ENCODE measurements at regions not wholly inside any gene's neighbourhood (a gene's known extent, or its start where the extent isn't known, plus 50 kb on each side); places are given as distances from the start of the nearest gene placed in this dataset.
A peak's percentile ranks its signal among the peaks of the same experiment; 100 is the strongest.
"Not testable (repeated sequence)": the region's sequence is repeated elsewhere in the genome, so short reads cannot be mapped to it uniquely, and the experiment has no call there.

DNA sequence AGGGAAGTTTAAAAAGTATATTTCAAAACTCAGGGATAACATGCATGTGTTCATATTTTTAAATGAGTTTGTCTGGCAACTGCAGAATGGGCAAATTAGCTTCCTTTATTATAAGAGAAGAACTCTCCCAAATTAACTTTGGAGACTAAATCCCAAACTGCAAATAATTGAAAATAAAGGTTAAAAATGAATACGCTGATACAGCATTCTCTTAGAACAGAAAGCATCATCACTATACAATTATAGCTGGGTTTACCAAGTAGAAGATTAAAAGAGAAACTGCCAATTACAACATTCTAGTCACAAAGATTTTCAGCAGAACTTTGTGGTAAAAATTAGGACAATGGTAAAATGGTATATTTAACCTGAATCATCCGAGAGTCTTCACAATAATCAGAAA lies 73.3 kb downstream of the OLFM4 start:
- H3K27ac ChIP-seq (ENCODE audit: low read length) = no peak overlapping the region
- H3K4me1 ChIP-seq (ENCODE audit: control insufficient read depth, insufficient read depth, low read length) = no peaks in the 10 kb centered on the region
- no CpG with 5 or more reads among the region's 2 CpGs for WGBS (ENCODE audit: insufficient coverage, low lambda C conversion rate)
- no peaks in the 10 kb centered on the region for H3K36me3 ChIP-seq (ENCODE audit: control insufficient read depth, insufficient read depth, low read length)
- no peak for DNase-seq
- H3K27me3 ChIP-seq (ENCODE audit: control insufficient read depth, insufficient read depth, low read length) = no peaks in the 10 kb centered on the region
- no peaks in the 10 kb centered on the region for H3K9me3 ChIP-seq (ENCODE audit: control insufficient read depth, low read depth, low read length)
- H3K4me3 ChIP-seq (ENCODE audit: low read length) = no peak overlapping the region

DNA sequence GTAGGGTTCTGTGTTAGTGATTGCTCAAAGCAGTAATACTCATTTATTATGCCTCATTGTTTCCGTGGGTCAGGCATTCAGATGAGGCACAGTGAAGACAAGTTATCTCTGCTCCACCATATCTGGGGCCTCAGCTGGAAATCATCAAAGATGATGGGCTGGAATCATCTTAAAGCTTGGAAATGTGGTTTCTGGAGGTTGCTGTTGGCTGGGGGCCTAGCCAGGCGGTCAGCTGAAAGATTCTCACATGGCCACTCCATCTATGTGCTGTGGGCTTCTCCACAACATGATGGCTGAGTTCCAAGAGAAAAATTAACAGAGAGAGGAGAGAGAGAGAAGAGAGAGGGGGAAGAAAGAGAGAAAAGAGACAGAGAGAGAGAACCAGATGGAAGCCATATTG lies 75.5 kb downstream of the OLFM4 start:
- Histone ChIP-seq H3K4me1 (ENCODE audit: control insufficient read depth, insufficient read depth, low read length) (no peaks in the 10 kb centered on the region), H3K4me3 (ENCODE audit: low read length) (no peak overlapping the region), H3K27me3 (ENCODE audit: control insufficient read depth, insufficient read depth, low read length) (no peaks in the 10 kb centered on the region), H3K27ac (ENCODE audit: low read length) (no peak overlapping the region), H3K9me3 (ENCODE audit: control insufficient read depth, low read depth, low read length) (no peaks in the 10 kb centered on the region), H3K36me3 (ENCODE audit: control insufficient read depth, insufficient read depth, low read length) (no peaks in the 10 kb centered on the region)
- peak in 1 of 2 donors; percentile 16 for DNase-seq
- no CpG with 5 or more reads among the region's 2 CpGs for WGBS (ENCODE audit: insufficient coverage, low lambda C conversion rate)

DNA sequence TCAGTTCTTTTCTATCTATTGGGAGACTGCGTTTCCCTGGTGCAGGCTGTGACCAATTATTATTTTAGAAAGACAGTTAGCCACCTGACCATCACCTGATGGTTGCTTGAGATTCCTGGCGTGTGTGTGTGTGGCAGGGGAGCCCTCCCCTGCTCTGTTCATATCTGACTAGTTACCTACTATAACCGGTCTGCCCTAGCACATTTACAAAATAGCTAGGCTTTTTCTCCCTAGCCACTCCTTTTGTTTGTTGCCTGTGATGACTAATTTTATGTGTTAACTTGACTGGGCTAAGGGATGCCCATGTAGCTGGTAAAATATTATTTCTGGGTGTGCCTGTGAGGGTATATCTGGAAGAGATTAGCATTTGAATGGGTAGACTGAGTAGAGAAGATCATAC lies 76.9 kb downstream of the OLFM4 start:
- DNase-seq = no peak
- no peak overlapping the region for H3K4me3 ChIP-seq (ENCODE audit: low read length)
- H3K9me3 ChIP-seq (ENCODE audit: control insufficient read depth, low read depth, low read length) = no peaks in the 10 kb centered on the region
- no peaks in the 10 kb centered on the region for H3K4me1 ChIP-seq (ENCODE audit: control insufficient read depth, insufficient read depth, low read length)
- H3K27ac ChIP-seq (ENCODE audit: low read length) = no peak overlapping the region
- no peaks in the 10 kb centered on the region for H3K27me3 ChIP-seq (ENCODE audit: control insufficient read depth, insufficient read depth, low read length)
- no peaks in the 10 kb centered on the region for H3K36me3 ChIP-seq (ENCODE audit: control insufficient read depth, insufficient read depth, low read length)
- WGBS (ENCODE audit: insufficient coverage, low lambda C conversion rate) = no CpG with 5 or more reads among the region's 3 CpGs

DNA sequence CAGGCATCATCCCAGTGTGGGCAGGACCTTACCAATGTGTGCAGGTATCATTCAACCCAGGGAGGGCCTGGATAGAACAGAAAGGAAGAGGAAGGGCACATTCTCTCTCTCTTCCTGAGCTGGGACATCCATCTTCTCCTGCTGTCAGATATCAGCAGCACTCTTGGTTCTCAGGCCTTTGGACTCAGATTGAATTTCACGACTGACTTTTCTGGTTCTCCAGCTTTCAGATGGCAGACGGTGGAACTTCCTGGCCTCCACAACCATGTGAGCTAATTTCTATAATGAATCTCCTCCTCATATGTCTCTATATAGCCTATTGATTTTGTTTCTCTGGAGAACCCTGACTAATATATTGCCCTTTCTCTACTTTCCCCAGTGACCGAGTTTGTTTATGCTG lies 77.3 kb downstream of the OLFM4 start:
- no peaks in the 10 kb centered on the region for H3K27me3 ChIP-seq (ENCODE audit: control insufficient read depth, insufficient read depth, low read length)
- DNase-seq = no peak
- no peaks in the 10 kb centered on the region for H3K9me3 ChIP-seq (ENCODE audit: control insufficient read depth, low read depth, low read length)
- H3K4me1 ChIP-seq (ENCODE audit: control insufficient read depth, insufficient read depth, low read length) = no peaks in the 10 kb centered on the region
- no peaks in the 10 kb centered on the region for H3K36me3 ChIP-seq (ENCODE audit: control insufficient read depth, insufficient read depth, low read length)
- H3K27ac ChIP-seq (ENCODE audit: low read length) = no peak overlapping the region
- WGBS (ENCODE audit: insufficient coverage, low lambda C conversion rate) = 70% methylated on average over 3 of the region's 3 CpGs
- no peak overlapping the region for H3K4me3 ChIP-seq (ENCODE audit: low read length)

DNA sequence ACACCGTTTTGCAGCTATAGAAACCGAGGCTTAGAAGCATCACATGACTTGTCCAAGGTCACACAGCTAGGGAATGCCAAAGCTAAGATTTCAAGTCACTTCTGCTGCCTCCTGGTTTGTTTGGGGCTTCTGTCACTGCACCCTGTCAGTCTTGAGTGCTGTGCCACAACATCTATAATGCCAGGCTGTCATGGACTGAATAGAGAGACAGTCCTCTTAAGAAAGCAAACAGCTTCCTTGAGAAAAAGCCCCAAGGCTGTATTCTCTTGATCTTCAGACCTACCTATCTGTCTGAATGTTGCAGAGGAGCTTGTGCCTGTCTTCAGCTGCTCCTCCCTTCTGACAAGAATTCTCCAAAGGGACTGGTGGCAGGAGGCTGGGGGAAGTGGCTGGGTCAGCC lies 81.6 kb downstream of the OLFM4 start:
- H3K27me3 ChIP-seq (ENCODE audit: control insufficient read depth, insufficient read depth, low read length) = no peaks in the 10 kb centered on the region
- no peaks in the 10 kb centered on the region for H3K9me3 ChIP-seq (ENCODE audit: control insufficient read depth, low read depth, low read length)
- H3K4me3 ChIP-seq (ENCODE audit: low read length) = no peak overlapping the region
- H3K27ac ChIP-seq (ENCODE audit: low read length) = no peak overlapping the region
- no peaks in the 10 kb centered on the region for H3K36me3 ChIP-seq (ENCODE audit: control insufficient read depth, insufficient read depth, low read length)
- no peak for DNase-seq
- WGBS (ENCODE audit: insufficient coverage, low lambda C conversion rate) = 100% methylated on average over 1 of the region's 2 CpGs
- H3K4me1 ChIP-seq (ENCODE audit: control insufficient read depth, insufficient read depth, low read length) = no peaks in the 10 kb centered on the region

DNA sequence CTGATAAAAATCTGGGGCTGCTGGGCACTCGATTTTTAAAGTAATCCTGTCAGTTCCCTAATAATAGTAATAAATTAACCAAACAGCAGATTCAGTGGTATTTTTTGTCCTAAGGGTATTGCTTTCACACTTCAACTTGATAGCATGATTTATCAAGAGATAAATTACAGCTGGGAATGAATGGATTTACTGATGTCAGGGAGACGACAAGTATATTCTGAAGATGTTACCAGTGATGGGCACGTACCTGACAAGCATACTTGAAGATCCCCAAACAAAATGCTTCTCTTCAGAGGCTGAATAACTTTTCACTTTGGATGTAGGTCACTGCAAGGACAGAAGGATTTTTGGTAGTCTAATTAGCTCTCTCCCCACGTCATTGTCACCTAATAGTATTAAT lies 82.0 kb downstream of the OLFM4 start:
- no peak for DNase-seq
- H3K27me3 ChIP-seq (ENCODE audit: control insufficient read depth, insufficient read depth, low read length) = no peaks in the 10 kb centered on the region
- no peak overlapping the region for H3K27ac ChIP-seq (ENCODE audit: low read length)
- H3K9me3 ChIP-seq (ENCODE audit: control insufficient read depth, low read depth, low read length) = no peaks in the 10 kb centered on the region
- WGBS (ENCODE audit: insufficient coverage, low lambda C conversion rate) = 88% methylated on average over 2 of the region's 4 CpGs
- H3K4me3 ChIP-seq (ENCODE audit: low read length) = no peak overlapping the region
- H3K36me3 ChIP-seq (ENCODE audit: control insufficient read depth, insufficient read depth, low read length) = no peaks in the 10 kb centered on the region
- no peaks in the 10 kb centered on the region for H3K4me1 ChIP-seq (ENCODE audit: control insufficient read depth, insufficient read depth, low read length)

DNA sequence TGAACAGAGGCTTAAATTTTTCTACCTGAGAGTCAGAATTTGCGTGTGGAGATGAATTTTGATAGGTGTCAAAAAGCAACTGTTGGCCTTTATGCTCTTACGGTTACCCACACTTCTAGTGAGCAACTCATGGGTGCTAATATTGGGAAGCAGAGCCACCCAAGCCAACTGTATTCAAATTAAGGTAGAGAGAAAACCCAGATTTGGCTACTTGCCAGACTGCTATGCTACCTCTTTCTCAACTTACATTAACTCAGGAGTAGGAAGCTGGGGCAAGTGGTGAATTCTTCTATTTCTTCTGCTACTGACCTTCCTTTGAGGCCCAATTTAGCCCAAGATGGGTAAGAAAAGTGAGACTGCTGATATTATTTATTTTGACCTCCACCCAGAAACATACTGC lies 83.9 kb downstream of the OLFM4 start:
- Histone ChIP-seq H3K27me3 (ENCODE audit: control insufficient read depth, insufficient read depth, low read length) (no peaks in the 10 kb centered on the region), H3K4me1 (ENCODE audit: control insufficient read depth, insufficient read depth, low read length) (no peaks in the 10 kb centered on the region), H3K4me3 (ENCODE audit: low read length) (no peak overlapping the region), H3K27ac (ENCODE audit: low read length) (no peak overlapping the region), H3K9me3 (ENCODE audit: control insufficient read depth, low read depth, low read length) (no peaks in the 10 kb centered on the region), H3K36me3 (ENCODE audit: control insufficient read depth, insufficient read depth, low read length) (no peaks in the 10 kb centered on the region)
- no CpG with 5 or more reads among the region's 2 CpGs for WGBS (ENCODE audit: insufficient coverage, low lambda C conversion rate)
- DNase-seq = no peak

DNA sequence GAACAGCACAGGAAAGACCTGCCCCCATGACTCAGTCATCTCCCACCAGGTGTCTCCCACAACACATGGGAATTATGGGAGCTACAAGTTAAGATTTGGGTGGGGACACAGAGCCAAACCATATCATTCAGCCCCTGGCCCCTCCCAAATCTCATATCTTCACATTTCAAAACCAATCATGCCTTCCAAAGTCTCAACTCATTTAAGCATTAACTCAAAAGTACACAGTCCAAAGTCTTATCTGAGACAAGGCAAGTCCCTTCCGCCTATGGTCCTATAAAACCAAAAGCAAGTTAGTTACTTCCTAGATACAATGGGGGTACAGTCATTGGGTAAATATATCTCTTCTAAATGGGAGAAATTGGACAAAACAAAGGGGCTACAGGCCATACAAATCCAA lies 88.4 kb downstream of the OLFM4 start:
- H3K36me3 ChIP-seq (ENCODE audit: control insufficient read depth, insufficient read depth, low read length); H3K27me3 ChIP-seq (ENCODE audit: control insufficient read depth, insufficient read depth, low read length); H3K4me1 ChIP-seq (ENCODE audit: control insufficient read depth, insufficient read depth, low read length); H3K9me3 ChIP-seq (ENCODE audit: control insufficient read depth, low read depth, low read length); DNase-seq; H3K27ac ChIP-seq (ENCODE audit: low read length); H3K4me3 ChIP-seq (ENCODE audit: low read length): not testable (repeated sequence)
- no CpG with 5 or more reads among the region's 1 CpG for WGBS (ENCODE audit: insufficient coverage, low lambda C conversion rate)

DNA sequence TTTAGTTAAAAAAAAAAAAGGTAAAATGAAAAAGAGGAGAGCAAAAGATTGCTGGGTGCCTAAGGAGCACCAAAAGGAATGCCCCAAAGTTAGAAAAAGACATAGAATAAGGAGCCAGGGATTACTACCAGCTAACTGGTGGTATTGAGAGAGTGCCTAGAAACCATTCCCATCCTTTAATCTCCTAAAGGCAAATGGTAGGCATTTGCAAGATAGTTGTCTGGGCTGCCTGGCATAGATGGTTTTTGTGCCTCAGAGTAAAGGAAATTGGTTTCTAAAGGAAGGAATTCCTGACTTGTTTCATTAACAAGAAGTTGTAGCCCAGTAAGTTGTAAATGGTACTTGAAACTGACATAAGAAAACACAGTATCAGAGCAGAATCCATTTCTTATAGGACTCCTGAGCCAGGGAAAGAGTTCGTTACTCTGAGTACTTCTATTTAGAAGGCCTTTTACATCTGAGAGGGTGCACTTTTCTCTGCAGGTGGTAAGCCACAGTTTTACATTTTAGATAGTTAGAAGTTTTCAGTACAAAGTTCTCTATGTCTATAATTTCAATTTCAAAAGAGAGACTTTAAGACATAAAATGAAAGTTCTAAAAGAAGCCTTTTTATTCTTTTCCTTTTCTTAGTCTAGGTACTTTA lies 92.6 kb downstream of the OLFM4 start:
- H3K4me1 ChIP-seq (ENCODE audit: control insufficient read depth, insufficient read depth, low read length) = no peaks in the 10 kb centered on the region
- H3K36me3 ChIP-seq (ENCODE audit: control insufficient read depth, insufficient read depth, low read length) = no peaks in the 10 kb centered on the region
- H3K4me3 ChIP-seq (ENCODE audit: low read length) = no peak overlapping the region
- H3K27me3 ChIP-seq (ENCODE audit: control insufficient read depth, insufficient read depth, low read length) = no peaks in the 10 kb centered on the region
- DNase-seq = no peak
- no CpG with 5 or more reads among the region's 1 CpG for WGBS (ENCODE audit: insufficient coverage, low lambda C conversion rate)
- H3K9me3 ChIP-seq (ENCODE audit: control insufficient read depth, low read depth, low read length) = no peaks in the 10 kb centered on the region
- H3K27ac ChIP-seq (ENCODE audit: low read length) = no peak overlapping the region

DNA sequence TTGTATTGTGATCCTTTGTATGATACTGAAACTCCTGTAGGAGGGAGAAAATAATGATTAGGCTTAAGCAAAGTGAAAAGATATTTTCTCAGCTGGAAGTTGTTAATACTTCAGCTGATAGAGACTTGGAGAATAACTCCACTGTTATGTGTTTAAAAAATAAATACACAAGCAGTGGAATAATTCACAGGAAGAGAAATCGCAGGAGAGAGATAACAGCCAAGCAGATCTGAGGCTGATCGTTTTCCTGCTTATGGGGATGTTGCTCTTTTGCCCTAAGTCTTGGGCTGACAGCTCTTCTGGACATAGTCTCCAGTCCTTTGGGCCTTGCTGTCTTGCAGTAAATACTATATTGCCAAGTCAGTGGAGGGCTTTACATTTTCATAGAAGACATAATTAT lies 93.3 kb downstream of the OLFM4 start:
- Histone ChIP-seq H3K27ac (ENCODE audit: low read length) (no peak overlapping the region), H3K9me3 (ENCODE audit: control insufficient read depth, low read depth, low read length) (no peaks in the 10 kb centered on the region), H3K36me3 (ENCODE audit: control insufficient read depth, insufficient read depth, low read length) (no peaks in the 10 kb centered on the region), H3K4me1 (ENCODE audit: control insufficient read depth, insufficient read depth, low read length) (no peaks in the 10 kb centered on the region), H3K4me3 (ENCODE audit: low read length) (no peak overlapping the region), H3K27me3 (ENCODE audit: control insufficient read depth, insufficient read depth, low read length) (no peaks in the 10 kb centered on the region)
- no CpG with 5 or more reads among the region's 2 CpGs for WGBS (ENCODE audit: insufficient coverage, low lambda C conversion rate)
- no peak for DNase-seq

DNA sequence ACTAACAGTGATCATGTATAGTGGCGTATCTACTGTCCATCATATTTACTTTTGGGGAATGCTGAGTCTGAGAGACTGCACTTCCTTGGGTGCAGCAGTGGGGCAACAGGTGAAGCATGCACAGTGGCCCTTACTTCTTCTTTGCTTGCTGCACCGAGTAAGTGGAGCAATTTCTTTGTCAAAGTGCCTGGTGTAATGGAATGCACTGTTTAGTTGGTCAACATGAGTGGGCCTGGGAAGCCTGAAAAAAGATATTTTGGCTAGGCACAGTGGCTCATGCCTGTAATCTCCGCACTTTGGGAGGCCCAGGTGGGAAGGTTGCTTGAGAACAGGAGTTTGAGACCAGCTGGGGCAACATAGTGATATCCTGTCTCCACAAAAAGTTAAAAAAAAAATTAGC lies 94.9 kb downstream of the OLFM4 start:
- H3K27ac ChIP-seq (ENCODE audit: low read length) = no peak overlapping the region
- no peaks in the 10 kb centered on the region for H3K9me3 ChIP-seq (ENCODE audit: control insufficient read depth, low read depth, low read length)
- H3K4me3 ChIP-seq (ENCODE audit: low read length) = no peak overlapping the region
- H3K4me1 ChIP-seq (ENCODE audit: control insufficient read depth, insufficient read depth, low read length) = no peaks in the 10 kb centered on the region
- DNase-seq = no peak
- no peaks in the 10 kb centered on the region for H3K36me3 ChIP-seq (ENCODE audit: control insufficient read depth, insufficient read depth, low read length)
- WGBS (ENCODE audit: insufficient coverage, low lambda C conversion rate) = no CpG with 5 or more reads among the region's 3 CpGs
- H3K27me3 ChIP-seq (ENCODE audit: control insufficient read depth, insufficient read depth, low read length) = no peaks in the 10 kb centered on the region
